GM06990 (cell line): ENCODE measurements at regions not wholly inside any gene's neighbourhood (a gene's known extent, or its start where the extent isn't known, plus 50 kb on each side); places are given as distances from the start of the nearest gene placed in this dataset.

ENCODE experiments used
- DNase-seq: peaks from one replicate; pipeline ENCODE4 v3.0.0-alpha.2; 2011; ENCODE audit not compliant: insufficient read length; ENCODE audit errors: extremely low read depth
- H3K27me3 ChIP-seq: replicated peaks from 2 replicates; pipeline ENCODE4 v1.6.0; 2011; ENCODE audit warnings: low read length; ENCODE audit not compliant: control insufficient read depth, insufficient read depth
- H3K36me3 ChIP-seq: 2 replicates; pipeline ENCODE4 v1.5.1; 2011; ENCODE audit warnings: low read length; ENCODE audit not compliant: control insufficient read depth, insufficient read depth
- H3K4me3 ChIP-seq: replicated peaks from 2 replicates; pipeline ENCODE4 v1.5.1; 2011; ENCODE audit warnings: low read depth, mild to moderate bottlenecking, control low read depth, low read length
- CTCF ChIP-seq: IDR thresholded peaks from 2 replicates; pipeline ENCODE4 v1.5.1; 2011; ENCODE audit warnings: low read length, control low read depth, mild to moderate bottlenecking, inconsistent platforms; ENCODE audit not compliant: insufficient read depth, poor library complexity, severe bottlenecking

- no peak overlapping the region for H3K4me3 ChIP-seq
- no peak for DNase-seq
- TF ChIP-seq CTCF: no peak
- H3K27me3 ChIP-seq: no peaks in the 10 kb centered on the region
- H3K36me3 ChIP-seq: no peaks in the 10 kb centered on the region
Observed at GRCh38 chr6:84461461-84461860, 234.0 kb upstream of the CEP162 start.

GRCh38 chr6:84460491-84460890, 233.0 kb upstream of the CEP162 start:
- DNase-seq: no peak
- H3K27me3 ChIP-seq: no peaks in the 10 kb centered on the region
- no peak for TF ChIP-seq CTCF
- H3K4me3 ChIP-seq: no peak overlapping the region
- H3K36me3 ChIP-seq: no peaks in the 10 kb centered on the region

- no peak overlapping the region for H3K4me3 ChIP-seq
- DNase-seq: no peak
Observed at GRCh38 chr6:84459401-84459800, 232.0 kb upstream of the CEP162 start.

GRCh38 chr6:84458271-84458670, 230.8 kb upstream of the CEP162 start:
- no peak for DNase-seq
- Histone ChIP-seq H3K4me3 (no peak overlapping the region), H3K27me3 (no peaks in the 10 kb centered on the region), H3K36me3 (no peaks in the 10 kb centered on the region)
- TF ChIP-seq CTCF: no peak

More at GRCh38 chr6:84459401-84459800, 232.0 kb upstream of the CEP162 start:
- no peaks in the 10 kb centered on the region for H3K36me3 ChIP-seq
- H3K27me3 ChIP-seq: no peaks in the 10 kb centered on the region
- TF ChIP-seq CTCF: no peak

GRCh38 chr6:84457276-84457675, 229.8 kb upstream of the CEP162 start:
- TF ChIP-seq CTCF: no peak
- H3K27me3 ChIP-seq: no peaks in the 10 kb centered on the region

GRCh38 chr6:84456803-84457202, 229.4 kb upstream of the CEP162 start:
- no peaks in the 10 kb centered on the region for H3K36me3 ChIP-seq
- no peaks in the 10 kb centered on the region for H3K27me3 ChIP-seq
- no peak for TF ChIP-seq CTCF
- H3K4me3 ChIP-seq: no peak overlapping the region
- DNase-seq: no peak

More at GRCh38 chr6:84457276-84457675, 229.8 kb upstream of the CEP162 start:
- no peaks in the 10 kb centered on the region for H3K36me3 ChIP-seq
- DNase-seq: no peak
- H3K4me3 ChIP-seq: no peak overlapping the region
